ENCODE measurements at regions not wholly inside any gene's neighbourhood (a gene's known extent, or its start where the extent isn't known, plus 50 kb on each side); places are given as distances from the start of the nearest gene placed in this dataset.

- Histone ChIP-seq H3K36me3 (ENCODE audit: insufficient read depth, low read length) (no peaks in the 10 kb centered on the region), H3K4me2 (ENCODE audit: low read length) (peak overlapping the region; percentile 36), H4K20me1 (ENCODE audit: insufficient read depth, low read length) (no peaks in the 10 kb centered on the region), H3K9me2 (ENCODE audit: insufficient read depth, low read length) (no peaks in the 10 kb centered on the region), H3K4me1 (ENCODE audit: insufficient read depth, low read length, poor library complexity, severe bottlenecking) (peaks cover 9% of the 10 kb centered on the region), H3K4me3 (ENCODE audit: low read depth, low read length, poor library complexity, severe bottlenecking) (no peak overlapping the region), H3K27ac (ENCODE audit: low read depth, low read length, poor library complexity, severe bottlenecking) (no peak overlapping the region), H2AFZ (ENCODE audit: low read length) (no peak overlapping the region), H3K9me3 (ENCODE audit: low read length) (no peaks in the 10 kb centered on the region), H3K79me2 (ENCODE audit: insufficient read depth, low read depth, low read length) (no peaks in the 10 kb centered on the region)
- intact Hi-C loops (cut with micrococcal nuclease; ENCODE audit: unreplicated experiment), result no loop called here
- no TSS peak for BruUV-seq (replicated peaks)
- no peak for TF ChIP-seq EZH2phosphoT487 (IDR thresholded peaks at IDR 0.05; ENCODE audit: borderline replicate concordance, low read depth, low read length)
- no peak for TF ChIP-seq CTCF (conservative IDR thresholded peaks at IDR 0.05; ENCODE audit: low read length)
- CTCF ChIA-PET (ENCODE audit: unreplicated experiment), result no interaction called here
- POLR2A ChIA-PET, result no interaction called here
- no peak for DNase-seq (ENCODE audit: low spot score)
Measured at GRCh38 chr1:38138498-38139233, 92.1 kb upstream of the POU3F1 start.

GRCh38 chr1:38137164-38137563, 90.6 kb upstream of the POU3F1 start:
- Histone ChIP-seq H3K4me1 (ENCODE audit: insufficient read depth, low read length, poor library complexity, severe bottlenecking) (peaks cover 9% of the 10 kb centered on the region), H4K20me1 (ENCODE audit: insufficient read depth, low read length) (no peaks in the 10 kb centered on the region), H3K9me2 (ENCODE audit: insufficient read depth, low read length) (no peaks in the 10 kb centered on the region), H3K9me3 (ENCODE audit: low read length) (no peaks in the 10 kb centered on the region), H3K27ac (ENCODE audit: low read depth, low read length, poor library complexity, severe bottlenecking) (no peak overlapping the region), H3K36me3 (ENCODE audit: insufficient read depth, low read length) (no peaks in the 10 kb centered on the region), H3K4me2 (ENCODE audit: low read length) (no peak overlapping the region), H3K79me2 (ENCODE audit: insufficient read depth, low read depth, low read length) (no peaks in the 10 kb centered on the region), H2AFZ (ENCODE audit: low read length) (no peak overlapping the region), H3K4me3 (ENCODE audit: low read depth, low read length, poor library complexity, severe bottlenecking) (no peak overlapping the region)
- DNase-seq (ENCODE audit: low spot score), result no peak
- no TSS peak for BruUV-seq (replicated peaks)
- intact Hi-C loops (cut with micrococcal nuclease; ENCODE audit: unreplicated experiment), result no loop called here
- POLR2A ChIA-PET, result no interaction called here
- TF ChIP-seq EZH2phosphoT487 (IDR thresholded peaks at IDR 0.05; ENCODE audit: borderline replicate concordance, low read depth, low read length), result no peak
- TF ChIP-seq CTCF (conservative IDR thresholded peaks at IDR 0.05; ENCODE audit: low read length), result no peak
- CTCF ChIA-PET (ENCODE audit: unreplicated experiment), result no interaction called here

GRCh38 chr1:38135625-38136414, 89.2 kb upstream of the POU3F1 start:
- POLR2A ChIA-PET, result no interaction called here
- H3K4me1 ChIP-seq (ENCODE audit: insufficient read depth, low read length, poor library complexity, severe bottlenecking), result peaks cover 9% of the 10 kb centered on the region
- H3K4me3 ChIP-seq (ENCODE audit: low read depth, low read length, poor library complexity, severe bottlenecking), result no peak overlapping the region
- DNase-seq (ENCODE audit: low spot score), result no peak
- no peak overlapping the region for H3K27ac ChIP-seq (ENCODE audit: low read depth, low read length, poor library complexity, severe bottlenecking)
- CTCF ChIA-PET (ENCODE audit: unreplicated experiment), result no interaction called here
- no peaks in the 10 kb centered on the region for H3K9me2 ChIP-seq (ENCODE audit: insufficient read depth, low read length)
- no peaks in the 10 kb centered on the region for H3K79me2 ChIP-seq (ENCODE audit: insufficient read depth, low read depth, low read length)
- H4K20me1 ChIP-seq (ENCODE audit: insufficient read depth, low read length), result no peaks in the 10 kb centered on the region
- H3K9me3 ChIP-seq (ENCODE audit: low read length), result no peaks in the 10 kb centered on the region
- TF ChIP-seq CTCF (conservative IDR thresholded peaks at IDR 0.05; ENCODE audit: low read length), result no peak
- no peak for TF ChIP-seq EZH2phosphoT487 (IDR thresholded peaks at IDR 0.05; ENCODE audit: borderline replicate concordance, low read depth, low read length)
- intact Hi-C loops (cut with micrococcal nuclease; ENCODE audit: unreplicated experiment), result no loop called here
- no peaks in the 10 kb centered on the region for H3K36me3 ChIP-seq (ENCODE audit: insufficient read depth, low read length)
- H3K4me2 ChIP-seq (ENCODE audit: low read length), result no peak overlapping the region
- H2AFZ ChIP-seq (ENCODE audit: low read length), result no peak overlapping the region
- no TSS peak for BruUV-seq (replicated peaks)
